Keratinocyte (primary cell): ENCODE measurements at regions not wholly inside any gene's neighbourhood (a gene's known extent, or its start where the extent isn't known, plus 50 kb on each side); places are given as distances from the start of the nearest gene placed in this dataset.

Experiments
- DNase-seq: peaks from one replicate; pipeline ENCODE4 v3.0.0-alpha.2; 2011; ENCODE audit warnings: low read depth, missing footprints, low spot score
- FAIRE-seq: peaks from 2 replicates; lab custom pipeline; 2011; peaks lifted over from hg19 to GRCh38; lab: Jason Lieb, UNC
- H2AFZ ChIP-seq: 2 replicates; pipeline ENCODE4 v1.6.0; 2012; ENCODE audit warnings: low read length, control low read depth, inconsistent platforms; ENCODE audit not compliant: control insufficient read depth
- H3K27ac ChIP-seq: 2 replicates; pipeline ENCODE4 v1.5.1; 2011; ENCODE audit warnings: low read length; ENCODE audit not compliant: control insufficient read depth, insufficient read depth
- H3K27me3 ChIP-seq: 3 replicates; pipeline ENCODE4 v1.6.0; 2011; ENCODE audit warnings: low read length; ENCODE audit not compliant: control insufficient read depth, insufficient read depth; ENCODE audit errors: extremely low read depth
- H3K36me3 ChIP-seq, 2 experiments: 2 replicates in 1 of 2; 3 replicates in 1 of 2; pipeline ENCODE4 v1.5.1; 2011; ENCODE audit warnings: low read length in 2 of 2, mild to moderate bottlenecking in 1 of 2; ENCODE audit not compliant: control insufficient read depth in 2 of 2, insufficient read depth in 2 of 2; ENCODE audit errors: extremely low read depth in 1 of 2
- H3K4me1 ChIP-seq: 3 replicates; pipeline ENCODE4 v1.5.1; 2011; ENCODE audit warnings: low read length; ENCODE audit not compliant: control insufficient read depth, insufficient read depth; ENCODE audit errors: extremely low read depth
- H3K4me2 ChIP-seq: 3 replicates; pipeline ENCODE4 v1.6.0; 2011; ENCODE audit warnings: low read depth, low read length; ENCODE audit not compliant: control insufficient read depth, insufficient read depth; ENCODE audit errors: extremely low read depth
- H3K4me3 ChIP-seq, 3 experiments: fragments of 200-600 bp in 1 of 3; sonication (generic) in 1 of 3; 2 replicates in 2 of 3; 3 replicates in 1 of 3; pipeline ENCODE4 v1.5.1; 2011 to 2016; ENCODE audit warnings: low read length in 3 of 3, mild to moderate bottlenecking in 3 of 3, control low read depth in 2 of 3, inconsistent platforms in 1 of 3, low read depth in 1 of 3, mixed read lengths in 1 of 3, mixed run types in 1 of 3, moderate library complexity in 1 of 3; ENCODE audit not compliant: control insufficient read depth in 2 of 3, insufficient read depth in 2 of 3; ENCODE audit errors: extremely low read depth in 1 of 3
- H3K79me2 ChIP-seq: 2 replicates; pipeline ENCODE4 v1.6.0; 2012; ENCODE audit warnings: low read length; ENCODE audit not compliant: control insufficient read depth, insufficient read depth
- H3K9ac ChIP-seq: 3 replicates; pipeline ENCODE4 v1.6.0; 2011; ENCODE audit warnings: low read length; ENCODE audit not compliant: control insufficient read depth, insufficient read depth; ENCODE audit errors: extremely low read depth
- H3K9me1 ChIP-seq: 3 replicates; pipeline ENCODE4 v1.6.0; 2011; ENCODE audit warnings: low read length; ENCODE audit not compliant: control insufficient read depth, insufficient read depth; ENCODE audit errors: extremely low read depth
- H3K9me3 ChIP-seq: 2 replicates; pipeline ENCODE4 v1.5.1; 2012; ENCODE audit warnings: low read depth, low read length; ENCODE audit not compliant: control insufficient read depth
- H4K20me1 ChIP-seq: 3 replicates; pipeline ENCODE4 v1.6.0; 2011; ENCODE audit warnings: low read length; ENCODE audit not compliant: control insufficient read depth, insufficient read depth; ENCODE audit errors: extremely low read depth
- CTCF ChIP-seq, 3 experiments: IDR thresholded peaks in 1 of 3; conservative IDR thresholded peaks in 1 of 3; optimal IDR thresholded peaks in 1 of 3; 2 replicates in 2 of 3; 3 replicates in 1 of 3; pipeline versions ENCODE3 to v1.5.1; 2011; ENCODE audit warnings: low read length in 3 of 3, mild to moderate bottlenecking in 3 of 3, moderate library complexity in 2 of 3, control low read depth in 1 of 3, inconsistent platforms in 1 of 3; ENCODE audit not compliant: insufficient read depth in 2 of 3; ENCODE audit errors: extremely low read depth in 1 of 3
- EZH2 ChIP-seq: IDR thresholded peaks from one replicate; pipeline ENCODE4 v1.6.1; 2012; ENCODE audit warnings: inconsistent platforms, mild to moderate bottlenecking, low read length, moderate library complexity
- dilution Hi-C: fragments of 300-500 bp; cut with MboI; formaldehyde crosslinking; loops from one replicate; pipeline ENCODE4 v1.7.0; 2020; ENCODE audit warnings: low sequenced_read_pairs; ENCODE audit not compliant: extremely low pct_ligation_motif_present

GRCh38 chr6:74690365-74690764 is 515.5 kb downstream of the COL12A1 start:
- no peaks in the 10 kb centered on the region for H3K4me1 ChIP-seq
- H3K9ac ChIP-seq = no peak overlapping the region
- H3K27ac ChIP-seq = no peak overlapping the region
- dilution Hi-C loops = no loop called here
- no peaks in the 10 kb centered on the region for H3K9me1 ChIP-seq
- DNase-seq (no peak), FAIRE-seq (no peak)
- no peaks in the 10 kb centered on the region for H3K36me3 ChIP-seq
- H3K4me3 ChIP-seq = no peak overlapping the region
- H3K9me3 ChIP-seq = no peaks in the 10 kb centered on the region
- no peaks in the 10 kb centered on the region for H4K20me1 ChIP-seq
- H3K27me3 ChIP-seq = no peaks in the 10 kb centered on the region
- no peak overlapping the region for H2AFZ ChIP-seq
- H3K79me2 ChIP-seq = no peaks in the 10 kb centered on the region
- TF ChIP-seq CTCF (optimal IDR thresholded peaks at IDR 0.05 in 1 of 3, IDR thresholded peaks at IDR 0.05 in 1 of 3, conservative IDR thresholded peaks at IDR 0.05 in 1 of 3; ENCODE audit: extremely low read depth in 1 of 3, insufficient read depth in 2 of 3, low read length in 3 of 3) (no peak), EZH2 (no peak)
- no peak overlapping the region for H3K4me2 ChIP-seq

GRCh38 chr6:74689601-74690000 is 516.3 kb downstream of the COL12A1 start:
- Histone ChIP-seq H3K9me1 (no peaks in the 10 kb centered on the region), H3K4me1 (no peaks in the 10 kb centered on the region), H3K4me2 (no peak overlapping the region), H3K9me3 (no peaks in the 10 kb centered on the region), H3K27me3 (no peaks in the 10 kb centered on the region), H3K36me3 (no peaks in the 10 kb centered on the region), H3K4me3 (no peak overlapping the region), H3K9ac (no peak overlapping the region), H4K20me1 (no peaks in the 10 kb centered on the region), H3K79me2 (no peaks in the 10 kb centered on the region), H3K27ac (no peak overlapping the region), H2AFZ (no peak overlapping the region)
- no peak for DNase-seq
- FAIRE-seq = no peak
- TF ChIP-seq EZH2 (no peak), CTCF (optimal IDR thresholded peaks at IDR 0.05 in 1 of 3, IDR thresholded peaks at IDR 0.05 in 1 of 3, conservative IDR thresholded peaks at IDR 0.05 in 1 of 3; ENCODE audit: extremely low read depth in 1 of 3, insufficient read depth in 2 of 3, low read length in 3 of 3) (no peak)
- dilution Hi-C loops = no loop called here
